OCI-LY3 (cell line): ENCODE measurements at regions not wholly inside any gene's neighbourhood (a gene's known extent, or its start where the extent isn't known, plus 50 kb on each side); places are given as distances from the start of the nearest gene placed in this dataset.

Source experiments
- H2AFZ ChIP-seq: fragments of 200-600, 300-600 bp; shearing (Covaris generic); 2 replicates; pipeline ENCODE4 v1.6.0; 2014; ENCODE audit warnings: antibody characterized with exemption, low read depth, low read length
- H3K27ac ChIP-seq: fragments of 200-600, 300-600 bp; sonication (generic); 2 replicates; pipeline ENCODE4 v1.5.1; 2014; ENCODE audit warnings: mild to moderate bottlenecking, low read length, moderate library complexity, mixed read lengths
- H3K27me3 ChIP-seq: fragments of 200-600, 300-600 bp; sonication (generic); 2 replicates; pipeline ENCODE4 v1.6.1; 2014; ENCODE audit warnings: low read depth, low read length, mixed read lengths
- H3K36me3 ChIP-seq: fragments of 200-600, 300-600 bp; sonication (generic); replicated peaks from 2 replicates; pipeline ENCODE3; 2014; ENCODE audit warnings: low read depth, low read length, mixed read lengths
- H3K4me1 ChIP-seq: fragments of 300-600, 200-600 bp; sonication (generic); 2 replicates; pipeline ENCODE4 v1.6.1; 2014; ENCODE audit warnings: low read length, mixed read lengths
- H3K4me2 ChIP-seq: fragments of 200-600, 300-600 bp; sonication (generic); 2 replicates; pipeline ENCODE4 v1.6.1; 2014; ENCODE audit warnings: low read length, mixed read lengths
- H3K4me3 ChIP-seq: fragments of 300-600, 200-600 bp; sonication (generic); 2 replicates; pipeline ENCODE4 v1.5.1; 2014; ENCODE audit warnings: antibody characterized with exemption, mild to moderate bottlenecking, low read length, moderate library complexity
- H3K79me2 ChIP-seq: fragments of 300-600, 200-600 bp; shearing (Covaris generic); 2 replicates; pipeline ENCODE4 v1.6.1; 2014; ENCODE audit warnings: mild to moderate bottlenecking, low read length, mixed read lengths
- H3K9ac ChIP-seq: fragments of 300-600, 200-600 bp; shearing (Covaris generic); 2 replicates; pipeline ENCODE4 v1.6.0; 2014; ENCODE audit warnings: mild to moderate bottlenecking, low read length, moderate library complexity
- H3K9me3 ChIP-seq: fragments of 200-600, 300-600 bp; shearing (Covaris generic); 2 replicates; pipeline ENCODE4 v1.6.1; 2014; ENCODE audit warnings: low read length, mixed read lengths; ENCODE audit not compliant: insufficient read depth
- H4K20me1 ChIP-seq: fragments of 200-600, 300-600 bp; sonication (generic); 2 replicates; pipeline ENCODE4 v1.6.1; 2016; ENCODE audit warnings: low read length, mixed read lengths; ENCODE audit not compliant: insufficient read depth
- EZH2phosphoT487 ChIP-seq: fragments of 200-600 bp; shearing (Covaris generic); IDR thresholded peaks from 2 replicates; pipeline ENCODE4 v1.6.1; 2018; ENCODE audit warnings: antibody characterized with exemption, mixed run types, low read depth
- TF ChIP-seq, protein P1 (sequence below): fragments of 200-600, 300-600 bp; sonication (generic); IDR thresholded peaks from 2 replicates; pipeline ENCODE4 v1.5.1; 2014; ENCODE audit warnings: antibody characterized with exemption, low read length, low read depth

DNA sequence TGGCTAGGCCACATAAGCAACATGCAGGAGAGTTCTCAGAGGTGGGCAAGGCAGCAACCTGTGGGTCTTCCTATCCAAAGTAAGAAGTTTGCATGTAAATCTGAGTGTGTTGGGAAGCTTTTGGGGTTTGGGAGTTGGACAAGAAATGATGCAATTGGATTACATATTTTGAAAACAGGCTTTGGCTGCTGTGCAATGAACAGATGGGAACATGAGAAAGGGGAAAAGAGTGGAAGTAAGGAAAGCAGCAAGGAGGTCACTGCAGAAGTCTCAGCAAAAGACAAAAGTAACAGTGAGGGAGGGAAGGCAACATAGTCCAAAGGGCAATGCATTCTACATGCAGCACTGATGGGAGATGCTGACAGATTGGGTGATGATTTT is 61.1 kb upstream of the C10orf90 start:
- H4K20me1 ChIP-seq = no peaks in the 10 kb centered on the region
- no peaks in the 10 kb centered on the region for H3K27me3 ChIP-seq
- no peaks in the 10 kb centered on the region for H3K79me2 ChIP-seq
- H3K9me3 ChIP-seq = no peaks in the 10 kb centered on the region
- no peaks in the 10 kb centered on the region for H3K36me3 ChIP-seq
- H3K4me2 ChIP-seq = no peak overlapping the region
- H2AFZ ChIP-seq = no peak overlapping the region
- TF ChIP-seq, protein P1, sequence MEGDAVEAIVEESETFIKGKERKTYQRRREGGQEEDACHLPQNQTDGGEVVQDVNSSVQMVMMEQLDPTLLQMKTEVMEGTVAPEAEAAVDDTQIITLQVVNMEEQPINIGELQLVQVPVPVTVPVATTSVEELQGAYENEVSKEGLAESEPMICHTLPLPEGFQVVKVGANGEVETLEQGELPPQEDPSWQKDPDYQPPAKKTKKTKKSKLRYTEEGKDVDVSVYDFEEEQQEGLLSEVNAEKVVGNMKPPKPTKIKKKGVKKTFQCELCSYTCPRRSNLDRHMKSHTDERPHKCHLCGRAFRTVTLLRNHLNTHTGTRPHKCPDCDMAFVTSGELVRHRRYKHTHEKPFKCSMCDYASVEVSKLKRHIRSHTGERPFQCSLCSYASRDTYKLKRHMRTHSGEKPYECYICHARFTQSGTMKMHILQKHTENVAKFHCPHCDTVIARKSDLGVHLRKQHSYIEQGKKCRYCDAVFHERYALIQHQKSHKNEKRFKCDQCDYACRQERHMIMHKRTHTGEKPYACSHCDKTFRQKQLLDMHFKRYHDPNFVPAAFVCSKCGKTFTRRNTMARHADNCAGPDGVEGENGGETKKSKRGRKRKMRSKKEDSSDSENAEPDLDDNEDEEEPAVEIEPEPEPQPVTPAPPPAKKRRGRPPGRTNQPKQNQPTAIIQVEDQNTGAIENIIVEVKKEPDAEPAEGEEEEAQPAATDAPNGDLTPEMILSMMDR = no peak
- no peak for TF ChIP-seq EZH2phosphoT487
- H3K27ac ChIP-seq = no peak overlapping the region
- no peak overlapping the region for H3K9ac ChIP-seq
- no peak overlapping the region for H3K4me3 ChIP-seq
- no peaks in the 10 kb centered on the region for H3K4me1 ChIP-seq

- no peaks in the 10 kb centered on the region for H4K20me1 ChIP-seq
- no peaks in the 10 kb centered on the region for H3K27me3 ChIP-seq
- no peak overlapping the region for H3K27ac ChIP-seq
- TF ChIP-seq, protein P1 = no peak
- no peak for TF ChIP-seq EZH2phosphoT487
- H2AFZ ChIP-seq = no peak overlapping the region
- H3K9ac ChIP-seq = no peak overlapping the region
- no peaks in the 10 kb centered on the region for H3K9me3 ChIP-seq
- H3K36me3 ChIP-seq = no peaks in the 10 kb centered on the region
- no peak overlapping the region for H3K4me3 ChIP-seq
- no peaks in the 10 kb centered on the region for H3K79me2 ChIP-seq
- no peaks in the 10 kb centered on the region for H3K4me1 ChIP-seq
- H3K4me2 ChIP-seq = no peak overlapping the region
Measured at GRCh38 chr10:126732308-126732707, 61.8 kb upstream of the C10orf90 start.

DNA sequence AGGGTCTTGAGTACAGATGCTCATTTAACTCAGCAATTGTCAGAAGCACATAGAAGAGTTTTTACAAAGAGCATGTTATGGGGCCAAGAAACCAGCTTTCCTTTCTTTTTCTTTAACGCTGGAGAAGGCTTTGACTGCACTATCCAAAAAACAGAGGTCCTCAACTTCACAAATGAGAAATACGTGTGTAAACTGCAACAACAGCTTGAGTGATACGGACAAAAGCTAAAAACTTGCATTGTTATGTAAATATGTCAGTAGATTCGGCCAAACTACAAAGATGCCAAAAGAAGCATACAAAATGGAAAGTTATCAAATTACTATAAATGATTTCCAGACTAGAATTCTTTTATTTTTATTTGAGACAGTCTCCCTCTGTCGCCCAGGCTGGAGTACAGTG is 62.4 kb upstream of the C10orf90 start:
- no peaks in the 10 kb centered on the region for H3K36me3 ChIP-seq
- H3K4me1 ChIP-seq = no peaks in the 10 kb centered on the region
- H3K4me2 ChIP-seq = no peak overlapping the region
- no peak overlapping the region for H3K4me3 ChIP-seq
- no peaks in the 10 kb centered on the region for H4K20me1 ChIP-seq
- H3K27ac ChIP-seq = no peak overlapping the region
- no peaks in the 10 kb centered on the region for H3K27me3 ChIP-seq
- no peak for TF ChIP-seq EZH2phosphoT487
- TF ChIP-seq, protein P1 = no peak
- H3K79me2 ChIP-seq = no peaks in the 10 kb centered on the region
- no peak overlapping the region for H3K9ac ChIP-seq
- no peaks in the 10 kb centered on the region for H3K9me3 ChIP-seq
- no peak overlapping the region for H2AFZ ChIP-seq

DNA sequence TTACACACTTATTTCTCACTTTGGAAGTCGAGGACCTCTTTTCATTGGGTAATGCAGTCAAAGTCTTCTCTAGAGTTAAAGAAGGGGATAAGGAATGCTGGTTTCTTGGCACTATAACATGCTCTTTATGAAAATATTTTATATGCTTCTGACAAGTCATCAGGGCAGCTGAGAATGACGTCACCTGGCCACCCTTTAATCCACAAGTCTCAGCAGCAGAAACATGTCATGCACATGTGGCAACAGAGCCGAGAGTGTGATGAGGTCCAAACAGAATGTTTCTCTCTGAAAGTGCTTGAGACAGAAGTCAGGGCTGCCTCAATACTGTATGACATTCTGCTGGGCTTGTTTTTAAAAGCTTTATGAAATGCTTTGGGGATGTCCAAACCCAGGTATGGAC is 63.5 kb upstream of the C10orf90 start:
- Histone ChIP-seq H4K20me1 (no peaks in the 10 kb centered on the region), H2AFZ (no peak overlapping the region), H3K9ac (no peak overlapping the region), H3K27me3 (no peaks in the 10 kb centered on the region), H3K27ac (no peak overlapping the region), H3K4me2 (no peak overlapping the region), H3K4me3 (no peak overlapping the region), H3K36me3 (no peaks in the 10 kb centered on the region), H3K79me2 (no peaks in the 10 kb centered on the region), H3K9me3 (no peaks in the 10 kb centered on the region), H3K4me1 (no peaks in the 10 kb centered on the region)
- TF ChIP-seq, protein P1 = no peak
- no peak for TF ChIP-seq EZH2phosphoT487
